Stomach (tissue), 8 donors: ENCODE measurements at regions not wholly inside any gene's neighbourhood (a gene's known extent, or its start where the extent isn't known, plus 50 kb on each side); places are given as distances from the start of the nearest gene placed in this dataset.
"Not testable (repeated sequence)": the region's sequence is repeated elsewhere in the genome, so short reads cannot be mapped to it uniquely, and the experiment has no call there.

Experiments used
- DNase-seq, 2 donors: peaks; one replicate each; pipeline versions ENCODE4 v3.0.0 to v3.0.0-alpha.2; 2013 to 2019
- H3K27ac ChIP-seq, 5 donors: fragments of 200-600 bp in 4 of 5; sonication (generic) in 4 of 5; one replicate each; pipeline ENCODE4 v1.5.1; 2013 to 2019; ENCODE audit warnings: mild to moderate bottlenecking in 1 of 5, moderate library complexity in 1 of 5
- H3K27me3 ChIP-seq, 3 donors: fragments of 200-600 bp; sonication (generic); one replicate each; pipeline ENCODE4 v1.5.1; 2017 to 2019; ENCODE audit warnings: mixed run types in 1 of 3
- H3K36me3 ChIP-seq, 4 donors: fragments of 200-600 bp; sonication (generic); 1 replicate in 3 of 4; 2 replicates in 1 of 4; pipeline ENCODE4 v1.5.1; 2016 to 2019
- H3K4me1 ChIP-seq, 4 donors: fragments of 200-600 bp; sonication (generic); one replicate each; pipeline ENCODE4 v1.5.1; 2016 to 2019
- H3K4me3 ChIP-seq, 4 donors: fragments of 200-600 bp; sonication (generic) in 3 of 4; one replicate each; pipeline ENCODE4 v1.5.1; 2016 to 2019; ENCODE audit warnings: mild to moderate bottlenecking in 1 of 4
- H3K9me3 ChIP-seq, 4 donors: fragments of 200-600 bp; sonication (generic); one replicate each; pipeline ENCODE4 v1.5.1; 2016 to 2019
- EP300 ChIP-seq: sonication (generic); formaldehyde crosslinking; IDR thresholded peaks from one replicate; pipeline ENCODE4 v1.6.1; 2017; ENCODE audit warnings: antibody characterized with exemption
- POLR2A ChIP-seq, 4 donors: fragments of 450-650 bp; IDR thresholded peaks; one replicate each; pipeline ENCODE4 v1.6.1; 2016; ENCODE audit warnings: antibody characterized with exemption in 4 of 4, control low read depth in 2 of 4, mild to moderate bottlenecking in 1 of 4, moderate library complexity in 1 of 4
- POLR2AphosphoS5 ChIP-seq, 3 donors: sonication (generic); formaldehyde crosslinking; IDR thresholded peaks; one replicate each; pipeline ENCODE4 v1.6.1; 2016; ENCODE audit warnings: antibody characterized with exemption in 3 of 3
- WGBS, 5 donors: extraction: QIAGEN DNeasy Blood & Tissue Kit in 3 of 5; methylation state at CpG; one replicate each; pipeline versions ENCODE4 v1.1.5 to v1.1.7; 2013 to 2018; 5-methylcytosine and 5-hydroxymethylcytosine counted together
- intact Hi-C: fragments of 100-400 bp; cut with DNase I; formaldehyde crosslinking; loops from one replicate; pipeline ENCODE4 v1.15.1; 2023; ENCODE audit warnings: low total_unique reads
- TF ChIP-seq, protein P1 (sequence below), 7 experiments: fragments of 450-650 bp in 4 of 7; fragments of 200-600 bp in 3 of 7; sonication (generic) in 3 of 7; IDR thresholded peaks; one replicate each; pipeline ENCODE4 v1.5.1; 2016 to 2019; ENCODE audit warnings: antibody characterized with exemption in 7 of 7, control low read depth in 2 of 7, mild to moderate bottlenecking in 1 of 7
- donor health status: healthy with polysubstance abuse.
- donor health status: Bipolar disorder and iron deficiency.
- donor health status: healthy.

- Histone ChIP-seq H3K9me3 (no peaks in the 10 kb centered on the region), H3K27ac (no peak overlapping the region), H3K36me3 (no peaks in the 10 kb centered on the region), H3K4me3 (no peak overlapping the region), H3K4me1 (no peaks in the 10 kb centered on the region), H3K27me3 (no peaks in the 10 kb centered on the region)
- DNase-seq, result peak in 1 of 2 donors; percentile 11
- intact Hi-C loops, result no loop called here
- TF ChIP-seq, protein P1, sequence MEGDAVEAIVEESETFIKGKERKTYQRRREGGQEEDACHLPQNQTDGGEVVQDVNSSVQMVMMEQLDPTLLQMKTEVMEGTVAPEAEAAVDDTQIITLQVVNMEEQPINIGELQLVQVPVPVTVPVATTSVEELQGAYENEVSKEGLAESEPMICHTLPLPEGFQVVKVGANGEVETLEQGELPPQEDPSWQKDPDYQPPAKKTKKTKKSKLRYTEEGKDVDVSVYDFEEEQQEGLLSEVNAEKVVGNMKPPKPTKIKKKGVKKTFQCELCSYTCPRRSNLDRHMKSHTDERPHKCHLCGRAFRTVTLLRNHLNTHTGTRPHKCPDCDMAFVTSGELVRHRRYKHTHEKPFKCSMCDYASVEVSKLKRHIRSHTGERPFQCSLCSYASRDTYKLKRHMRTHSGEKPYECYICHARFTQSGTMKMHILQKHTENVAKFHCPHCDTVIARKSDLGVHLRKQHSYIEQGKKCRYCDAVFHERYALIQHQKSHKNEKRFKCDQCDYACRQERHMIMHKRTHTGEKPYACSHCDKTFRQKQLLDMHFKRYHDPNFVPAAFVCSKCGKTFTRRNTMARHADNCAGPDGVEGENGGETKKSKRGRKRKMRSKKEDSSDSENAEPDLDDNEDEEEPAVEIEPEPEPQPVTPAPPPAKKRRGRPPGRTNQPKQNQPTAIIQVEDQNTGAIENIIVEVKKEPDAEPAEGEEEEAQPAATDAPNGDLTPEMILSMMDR (IDR thresholded peaks at IDR 0.05), result no peak
- TF ChIP-seq EP300 (no peak), POLR2A (IDR thresholded peaks at IDR 0.05) (no peak), POLR2AphosphoS5 (IDR thresholded peaks at IDR 0.05) (no peak)
- 60 to 71% (median 64%) methylated on average over 8 of the region's 8 CpGs for WGBS, 5 donors
Measured at GRCh38 chr9:39588500-39589137, 233.2 kb downstream of the SPATA31A1 start.

- 13 to 62% (median 43%) methylated on average over 5 to 8 of the region's 24 CpGs; no CpG with 5 or more reads in 1 of the 5 donors for WGBS, 5 donors
Measured at GRCh38 chr9:39604089-39604488, 248.6 kb downstream of the SPATA31A1 start.

DNA sequence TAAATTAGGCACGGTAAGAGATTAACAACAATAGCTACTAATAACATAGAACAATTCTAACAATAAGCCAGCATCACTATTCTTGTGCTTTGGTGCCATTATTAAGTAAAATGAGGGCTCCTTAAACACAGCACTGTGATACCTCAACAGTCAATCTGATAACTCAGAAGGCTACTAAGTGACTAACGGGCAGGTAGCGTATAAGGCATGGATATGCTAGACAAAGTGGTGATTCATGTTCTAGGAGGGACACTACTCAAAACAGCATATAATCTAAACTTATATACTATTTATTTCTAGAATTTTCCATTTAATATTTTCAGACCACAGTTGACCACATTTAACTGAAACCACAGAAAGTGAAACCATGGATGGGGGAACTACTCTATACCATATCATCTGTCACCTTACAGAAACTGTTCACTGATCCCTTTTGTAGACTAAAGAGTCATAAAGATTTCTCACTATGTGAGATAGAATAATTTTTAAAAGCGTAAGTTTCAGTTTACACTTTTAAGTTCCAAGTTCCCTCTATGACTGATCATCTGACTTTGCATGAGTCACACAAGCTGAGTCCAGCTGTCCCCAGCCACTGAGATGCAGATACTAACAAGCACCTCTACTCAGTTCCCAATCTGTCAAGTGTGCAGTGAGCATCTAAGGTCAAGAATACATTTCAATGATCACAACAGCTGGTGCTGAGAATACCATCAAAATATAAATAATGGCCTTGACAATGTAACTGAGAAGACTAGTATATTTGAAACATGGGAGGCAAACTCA is 256.2 kb downstream of the SPATA31A1 start:
- DNase-seq, H3K4me1 ChIP-seq, H3K4me3 ChIP-seq, H3K27me3 ChIP-seq, intact Hi-C loops, H3K36me3 ChIP-seq, H3K9me3 ChIP-seq, H3K27ac ChIP-seq: not testable (repeated sequence)
- WGBS, 5 donors, result no CpG with 5 or more reads among the region's 4 CpGs

More at GRCh38 chr9:39604089-39604488, 248.6 kb downstream of the SPATA31A1 start:
- H3K27ac ChIP-seq, DNase-seq, H3K4me3 ChIP-seq, H3K36me3 ChIP-seq, H3K4me1 ChIP-seq, H3K9me3 ChIP-seq, intact Hi-C loops, H3K27me3 ChIP-seq: not testable (repeated sequence)

GRCh38 chr9:39616480-39616879 is 261.0 kb downstream of the SPATA31A1 start:
- WGBS, 5 donors, result 14 to 32% (median 20%) methylated on average over 1 to 4 of the region's 4 CpGs; no CpG with 5 or more reads in 2 of the 5 donors

DNA sequence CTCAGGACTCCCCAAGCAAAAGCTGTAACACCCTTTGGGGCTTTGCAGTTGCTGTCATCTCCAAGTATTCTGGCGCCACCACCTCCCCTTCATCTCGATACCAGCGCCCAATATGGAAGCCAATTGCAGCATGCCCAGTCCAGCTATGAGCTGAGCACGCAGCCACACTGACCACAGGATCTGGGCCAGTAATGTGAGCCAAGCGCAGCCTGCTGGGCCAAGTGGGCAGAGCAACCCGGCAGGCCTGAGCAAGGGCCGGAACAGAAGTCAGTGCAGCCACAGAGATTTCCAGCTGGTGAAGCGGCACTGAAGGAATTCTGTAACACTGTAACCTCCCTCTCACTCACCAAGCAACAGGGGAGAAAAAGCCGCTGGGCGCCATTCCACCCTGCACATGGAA is 268.6 kb downstream of the SPATA31A1 start:
- not testable (repeated sequence) for H3K9me3 ChIP-seq, H3K27me3 ChIP-seq
- 87% methylated on average over 3 of the region's 10 CpGs; no CpG with 5 or more reads in 4 of the 5 donors for WGBS, 5 donors

More at GRCh38 chr9:39616480-39616879, 261.0 kb downstream of the SPATA31A1 start:
- H3K27me3 ChIP-seq, H3K4me1 ChIP-seq, H3K36me3 ChIP-seq, H3K9me3 ChIP-seq, H3K27ac ChIP-seq, intact Hi-C loops, DNase-seq, H3K4me3 ChIP-seq: not testable (repeated sequence)

GRCh38 chr9:39632071-39632470 is 276.6 kb downstream of the SPATA31A1 start:
- H3K36me3 ChIP-seq, H3K27me3 ChIP-seq, H3K4me1 ChIP-seq, DNase-seq, intact Hi-C loops, H3K27ac ChIP-seq, H3K4me3 ChIP-seq, H3K9me3 ChIP-seq: not testable (repeated sequence)
- WGBS, 5 donors, result 84 to 92% (median 87%) methylated on average over 4 to 8 of the region's 12 CpGs; no CpG with 5 or more reads in 2 of the 5 donors

More for the DNA sequence above, 268.6 kb downstream of the SPATA31A1 start:
- H3K4me1 ChIP-seq, DNase-seq, H3K4me3 ChIP-seq, H3K36me3 ChIP-seq, intact Hi-C loops, H3K27ac ChIP-seq: not testable (repeated sequence)

GRCh38 chr9:39649029-39649428 is 293.6 kb downstream of the SPATA31A1 start:
- intact Hi-C loops, H3K9me3 ChIP-seq, DNase-seq, H3K4me1 ChIP-seq, H3K27ac ChIP-seq, H3K4me3 ChIP-seq, H3K36me3 ChIP-seq, H3K27me3 ChIP-seq: not testable (repeated sequence)

GRCh38 chr9:39656960-39657603 is 301.6 kb downstream of the SPATA31A1 start:
- H3K4me3 ChIP-seq, H3K4me1 ChIP-seq, H3K9me3 ChIP-seq, intact Hi-C loops, H3K27ac ChIP-seq, H3K36me3 ChIP-seq, H3K27me3 ChIP-seq, DNase-seq: not testable (repeated sequence)
- WGBS, 5 donors, result no CpG with 5 or more reads among the region's 4 CpGs

- WGBS, 5 donors, result no CpG with 5 or more reads among the region's 8 CpGs
- H3K4me3 ChIP-seq, DNase-seq, intact Hi-C loops, H3K27ac ChIP-seq, H3K4me1 ChIP-seq, H3K27me3 ChIP-seq, H3K36me3 ChIP-seq, H3K9me3 ChIP-seq: not testable (repeated sequence)
Measured at GRCh38 chr9:39663020-39663419, 307.6 kb downstream of the SPATA31A1 start.

DNA sequence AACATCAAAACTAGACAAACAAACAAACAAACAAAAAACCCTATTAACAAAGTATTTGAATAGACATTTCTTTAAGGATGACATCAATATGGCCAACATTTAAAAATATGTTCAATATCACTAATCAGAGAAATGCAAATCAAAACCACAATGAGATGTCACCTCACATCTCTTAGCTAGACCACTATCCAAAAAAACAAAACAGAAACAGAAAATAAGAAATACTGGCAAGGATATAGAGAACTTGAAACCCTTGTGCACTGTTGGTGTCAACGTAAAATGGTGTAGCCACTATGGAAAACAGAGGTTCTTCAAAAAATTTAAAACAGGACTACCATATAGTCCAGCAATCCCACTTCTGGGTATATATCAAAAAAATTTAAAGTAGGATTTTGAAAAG is 308.2 kb downstream of the SPATA31A1 start:
- DNase-seq, intact Hi-C loops, H3K27ac ChIP-seq, H3K36me3 ChIP-seq, H3K4me1 ChIP-seq, H3K4me3 ChIP-seq, H3K27me3 ChIP-seq, H3K9me3 ChIP-seq: not testable (repeated sequence)
- WGBS, 5 donors, result no CpG with 5 or more reads among the region's 1 CpG
